ENCODE measurements at regions not wholly inside any gene's neighbourhood (a gene's known extent, or its start where the extent isn't known, plus 50 kb on each side); places are given as distances from the start of the nearest gene placed in this dataset.

DNA sequence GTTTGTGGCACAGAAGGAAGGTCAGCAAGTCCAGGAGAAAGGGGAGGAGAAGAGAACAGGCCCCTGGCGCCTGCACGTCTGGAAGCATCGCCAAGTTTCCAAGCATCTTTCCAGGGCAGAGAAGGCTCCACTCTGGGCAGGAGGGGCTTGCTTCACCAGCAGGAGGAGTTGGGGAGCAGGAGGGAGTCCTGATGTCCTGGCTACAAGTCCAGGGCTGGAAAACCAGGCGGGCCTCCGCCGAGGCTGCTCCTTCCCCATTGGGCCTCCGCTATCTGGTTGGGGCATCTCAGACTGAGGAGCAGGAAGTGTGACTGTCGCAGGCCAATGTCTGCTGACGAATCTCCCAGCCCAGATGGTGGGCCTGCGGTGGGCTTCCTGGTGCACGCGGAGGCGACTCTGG, 421.9 kb downstream of the PREX1 start:
- Histone ChIP-seq H3K4me3 (no peak overlapping the region), H3K36me3 (no peaks in the 10 kb centered on the region), H3K27ac (replicated peaks in 1 of 4) (peak overlapping the region in 1 of 4 donors; percentile 34), H3K9me3 (no peaks in the 10 kb centered on the region), H3K27me3 (no peaks in the 10 kb centered on the region), H3K4me1 (peaks cover 0 to 19% (median 5%) of the 10 kb centered on the region in 4 donors)
- intact Hi-C loops (cut with DNase I): no loop called here
- TF ChIP-seq, protein P1, sequence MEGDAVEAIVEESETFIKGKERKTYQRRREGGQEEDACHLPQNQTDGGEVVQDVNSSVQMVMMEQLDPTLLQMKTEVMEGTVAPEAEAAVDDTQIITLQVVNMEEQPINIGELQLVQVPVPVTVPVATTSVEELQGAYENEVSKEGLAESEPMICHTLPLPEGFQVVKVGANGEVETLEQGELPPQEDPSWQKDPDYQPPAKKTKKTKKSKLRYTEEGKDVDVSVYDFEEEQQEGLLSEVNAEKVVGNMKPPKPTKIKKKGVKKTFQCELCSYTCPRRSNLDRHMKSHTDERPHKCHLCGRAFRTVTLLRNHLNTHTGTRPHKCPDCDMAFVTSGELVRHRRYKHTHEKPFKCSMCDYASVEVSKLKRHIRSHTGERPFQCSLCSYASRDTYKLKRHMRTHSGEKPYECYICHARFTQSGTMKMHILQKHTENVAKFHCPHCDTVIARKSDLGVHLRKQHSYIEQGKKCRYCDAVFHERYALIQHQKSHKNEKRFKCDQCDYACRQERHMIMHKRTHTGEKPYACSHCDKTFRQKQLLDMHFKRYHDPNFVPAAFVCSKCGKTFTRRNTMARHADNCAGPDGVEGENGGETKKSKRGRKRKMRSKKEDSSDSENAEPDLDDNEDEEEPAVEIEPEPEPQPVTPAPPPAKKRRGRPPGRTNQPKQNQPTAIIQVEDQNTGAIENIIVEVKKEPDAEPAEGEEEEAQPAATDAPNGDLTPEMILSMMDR (IDR thresholded peaks at IDR 0.05): peak in 1 of 3 experiments; percentile 12
- no peak for TF ChIP-seq EP300 (IDR thresholded peaks at IDR 0.05)
- 78% methylated on average over 3 of the region's 13 CpGs for WGBS
- DNase-seq (ENCODE audit: extremely low spot score): no peak

DNA sequence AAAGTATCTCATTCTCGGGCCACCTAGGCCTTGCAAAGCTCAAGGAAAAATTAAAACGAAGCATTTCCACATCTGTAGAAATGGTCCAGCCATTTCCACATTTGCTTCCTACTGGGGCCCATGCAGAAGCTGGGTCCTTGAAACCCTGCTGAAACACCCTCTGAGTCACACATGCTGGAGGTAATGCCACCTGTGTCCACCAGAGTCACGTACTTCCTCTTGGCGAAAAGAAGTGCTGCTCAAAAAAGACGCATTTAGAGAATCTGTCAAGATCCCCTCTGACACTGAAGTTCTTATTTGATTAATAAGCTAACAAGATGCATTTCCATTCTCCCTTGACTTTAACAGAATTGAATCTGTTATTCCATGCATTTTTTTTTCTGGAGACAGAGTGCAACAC, 423.2 kb downstream of the PREX1 start:
- Histone ChIP-seq H3K36me3 (no peaks in the 10 kb centered on the region), H3K27ac (replicated peaks in 1 of 4) (no peak overlapping the region), H3K4me1 (peaks cover 0 to 19% (median 5%) of the 10 kb centered on the region in 4 donors), H3K9me3 (no peaks in the 10 kb centered on the region), H3K27me3 (no peaks in the 10 kb centered on the region), H3K4me3 (no peak overlapping the region)
- intact Hi-C loops (cut with DNase I): no loop called here
- WGBS: 87% methylated on average over 5 of the region's 5 CpGs
- no peak for TF ChIP-seq EP300 (IDR thresholded peaks at IDR 0.05)
- TF ChIP-seq, protein P1 (IDR thresholded peaks at IDR 0.05): no peak
- no peak for TF ChIP-seq POLR2A (IDR thresholded peaks at IDR 0.05; ENCODE audit: low read depth)
- no peak for TF ChIP-seq POLR2AphosphoS5 (IDR thresholded peaks at IDR 0.05)
- no peak for DNase-seq (ENCODE audit: extremely low spot score)

DNA sequence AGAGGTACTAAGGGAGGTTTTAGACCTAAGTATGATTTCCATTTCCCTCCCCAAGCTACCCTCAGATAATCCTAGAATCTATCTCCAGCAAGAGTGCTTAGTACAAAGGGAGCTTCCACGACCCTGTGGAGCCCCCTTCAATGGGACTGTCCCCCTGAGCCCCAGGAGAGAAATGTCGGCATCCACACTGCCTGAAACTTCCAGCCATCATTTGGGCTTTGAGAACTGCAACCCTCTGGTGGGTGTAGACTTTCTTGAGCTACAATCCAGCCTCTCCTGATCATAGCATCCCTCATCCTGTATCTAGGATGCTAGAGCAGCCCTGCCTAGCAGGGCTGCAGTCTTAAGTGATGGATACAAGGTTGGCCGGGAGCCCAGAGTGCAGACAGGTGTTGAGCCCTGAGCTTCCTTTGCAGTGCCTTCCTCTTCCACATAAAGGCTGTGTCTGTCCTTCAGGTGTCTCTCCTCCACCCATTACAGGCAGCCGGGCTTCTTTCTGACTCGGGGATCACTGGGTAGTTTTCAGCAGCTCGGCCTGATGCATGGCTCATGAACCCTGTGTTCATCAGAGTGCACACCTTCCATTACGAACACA, 424.5 kb downstream of the PREX1 start:
- TF ChIP-seq POLR2A (IDR thresholded peaks at IDR 0.05; ENCODE audit: low read depth): no peak
- TF ChIP-seq EP300 (IDR thresholded peaks at IDR 0.05): no peak
- no peak for TF ChIP-seq POLR2AphosphoS5 (IDR thresholded peaks at IDR 0.05)
- TF ChIP-seq, protein P1 (IDR thresholded peaks at IDR 0.05): no peak
- Histone ChIP-seq H3K27ac (replicated peaks in 1 of 4) (no peak overlapping the region), H3K36me3 (no peaks in the 10 kb centered on the region), H3K9me3 (no peaks in the 10 kb centered on the region), H3K4me3 (no peak overlapping the region), H3K4me1 (peaks cover 0 to 29% (median 12%) of the 10 kb centered on the region in 4 donors), H3K27me3 (no peaks in the 10 kb centered on the region)
- intact Hi-C loops (cut with DNase I): no loop called here
- 89% methylated on average over 7 of the region's 7 CpGs for WGBS
- DNase-seq (ENCODE audit: extremely low spot score): no peak

DNA sequence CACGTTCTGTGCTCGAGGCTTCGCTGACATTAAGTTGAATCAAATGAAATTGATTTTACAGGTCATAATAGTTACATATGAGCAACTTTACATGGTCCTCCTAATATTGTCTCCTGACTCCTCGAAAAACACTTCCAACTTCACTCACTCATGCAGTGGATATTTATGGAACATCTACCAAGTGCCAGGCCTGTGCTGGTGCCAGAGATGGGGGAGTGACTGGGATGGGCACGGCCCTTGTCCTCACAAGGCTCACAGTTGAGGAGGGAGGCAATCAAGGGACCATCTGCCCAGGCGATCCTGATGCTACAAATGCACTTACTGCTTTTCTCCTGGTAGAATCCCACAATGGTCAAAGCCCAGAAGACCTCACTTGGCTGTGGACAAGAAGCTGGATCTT, 426.4 kb downstream of the PREX1 start:
- Histone ChIP-seq H3K9me3 (no peaks in the 10 kb centered on the region), H3K27ac (replicated peaks in 1 of 4) (no peak overlapping the region), H3K27me3 (no peaks in the 10 kb centered on the region), H3K36me3 (no peaks in the 10 kb centered on the region), H3K4me3 (no peak overlapping the region), H3K4me1 (peaks cover 0 to 27% (median 18%) of the 10 kb centered on the region in 4 donors)
- intact Hi-C loops (cut with DNase I): no loop called here
- no peak for TF ChIP-seq POLR2A (IDR thresholded peaks at IDR 0.05; ENCODE audit: low read depth)
- TF ChIP-seq, protein P1 (IDR thresholded peaks at IDR 0.05): no peak
- no peak for TF ChIP-seq POLR2AphosphoS5 (IDR thresholded peaks at IDR 0.05)
- no peak for TF ChIP-seq EP300 (IDR thresholded peaks at IDR 0.05)
- WGBS: 74% methylated on average over 6 of the region's 6 CpGs
- DNase-seq (ENCODE audit: extremely low spot score): no peak

DNA sequence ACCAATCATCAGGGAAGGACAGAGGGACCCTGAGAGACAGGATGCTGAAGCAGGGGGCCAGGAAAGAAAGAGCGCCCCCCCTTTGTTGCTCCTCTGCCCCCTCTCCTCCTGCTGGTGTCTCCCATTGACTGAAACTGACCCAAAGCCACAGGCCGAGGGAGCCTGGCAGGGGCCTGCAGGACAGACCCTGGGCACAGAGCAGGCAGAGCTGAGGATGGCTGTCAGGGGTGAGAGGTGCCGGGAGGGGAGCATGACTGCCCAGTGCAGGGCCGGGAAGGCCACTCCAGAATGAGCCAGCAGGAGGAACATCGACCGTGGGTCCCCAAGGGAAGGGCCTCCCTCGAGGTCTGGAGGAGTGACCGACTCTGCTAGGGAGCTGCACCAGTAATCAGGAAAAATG, 427.8 kb downstream of the PREX1 start:
- H3K36me3 ChIP-seq: no peaks in the 10 kb centered on the region
- H3K27ac ChIP-seq (replicated peaks in 1 of 4): no peak overlapping the region
- WGBS: 100% methylated on average over 2 of the region's 8 CpGs
- no peaks in the 10 kb centered on the region for H3K27me3 ChIP-seq
- H3K4me3 ChIP-seq: no peak overlapping the region
- peaks cover 0 to 17% (median 16%) of the 10 kb centered on the region in 4 donors for H3K4me1 ChIP-seq
- no peak for DNase-seq (ENCODE audit: extremely low spot score)
- TF ChIP-seq, protein P1 (IDR thresholded peaks at IDR 0.05): no peak
- intact Hi-C loops (cut with DNase I): no loop called here
- no peaks in the 10 kb centered on the region for H3K9me3 ChIP-seq
